B cell (primary cell): ENCODE measurements at regions not wholly inside any gene's neighbourhood (a gene's known extent, or its start where the extent isn't known, plus 50 kb on each side); places are given as distances from the start of the nearest gene placed in this dataset.

Experiments
- ATAC-seq: fragments of 200-7000 bp; cut with Tn5 transposase; one replicate; pipeline ENCODE4 v1.10.0; 2021; ENCODE audit warnings: low read depth, mild to moderate bottlenecking, moderate number of reproducible peaks, moderate library complexity
- CTCF ChIA-PET: fragments of 350-600 bp; sonication (Branson Sonifier 250); formaldehyde crosslinking; loops from one replicate; lab custom pipeline; 2021; ENCODE audit warnings: antibody characterized with exemption, inconsistent platforms; lab: Charles Lee
- POLR2A ChIA-PET: fragments of 350-600 bp; sonication (Branson Sonifier 250); formaldehyde crosslinking; loops from one replicate; lab custom pipeline; 2021; ENCODE audit warnings: antibody characterized with exemption; lab: Charles Lee
- DNase-seq: peaks from one replicate; pipeline ENCODE4 v3.0.0; 2013
- H2AFZ ChIP-seq: 2 replicates; pipeline ENCODE4 v1.6.1; 2012; ENCODE audit warnings: mild to moderate bottlenecking, low read depth, low read length; ENCODE audit not compliant: insufficient read depth, poor library complexity, severe bottlenecking
- H3K27ac ChIP-seq, 2 donors: 1 replicate in 1 of 2; 2 replicates in 1 of 2; pipeline ENCODE4 v1.5.1; 2012 to 2013; ENCODE audit warnings: low read length in 2 of 2, mild to moderate bottlenecking in 2 of 2, moderate library complexity in 1 of 2
- H3K27me3 ChIP-seq, 4 experiments: fragments of 200-600 bp in 1 of 4; sonication (generic) in 1 of 4; replicated peaks in 1 of 4; 1 replicate in 2 of 4; 2 replicates in 2 of 4; pipeline versions ENCODE4 v1.6.1 to v1.7.0; 2013 to 2016; ENCODE audit warnings: low read length in 3 of 4, mild to moderate bottlenecking in 2 of 4, mixed read lengths in 1 of 4, moderate library complexity in 1 of 4; ENCODE audit not compliant: insufficient read depth in 4 of 4, control insufficient read depth in 3 of 4; ENCODE audit errors: control extremely low read depth in 1 of 4
- H3K36me3 ChIP-seq, 2 experiments: replicated peaks in 1 of 2; 1 replicate in 1 of 2; 2 replicates in 1 of 2; pipeline versions ENCODE4 v1.6.1 to v1.7.1; 2013; ENCODE audit warnings: low read length in 1 of 2; ENCODE audit not compliant: insufficient read depth in 2 of 2, control insufficient read depth in 1 of 2; ENCODE audit errors: control extremely low read depth in 1 of 2, extremely low read depth in 1 of 2
- H3K4me1 ChIP-seq, 2 donors: fragments of 200-600 bp in 1 of 2; sonication (generic) in 1 of 2; 1 replicate in 1 of 2; 2 replicates in 1 of 2; pipeline versions ENCODE4 v1.5.1 to v1.6.1; 2013 to 2017; ENCODE audit warnings: low read length in 2 of 2; ENCODE audit not compliant: control insufficient read depth in 2 of 2, insufficient read depth in 2 of 2
- H3K4me2 ChIP-seq: replicated peaks from 2 replicates; pipeline ENCODE3; 2012; ENCODE audit warnings: mild to moderate bottlenecking, low read depth, low read length; ENCODE audit not compliant: poor library complexity, severe bottlenecking
- H3K4me3 ChIP-seq, 5 experiments: fragments of 200-600 bp in 1 of 5; sonication (generic) in 1 of 5; 1 replicate in 3 of 5; 2 replicates in 2 of 5; pipeline versions ENCODE4 v1.5.1 to v1.7.0; 2011 to 2016; ENCODE audit warnings: low read length in 4 of 5, mild to moderate bottlenecking in 4 of 5, low read depth in 2 of 5, control low read depth in 1 of 5, moderate library complexity in 1 of 5; ENCODE audit not compliant: insufficient read depth in 1 of 5; ENCODE audit errors: control extremely low read depth in 1 of 5, extremely low read depth in 1 of 5
- H3K79me2 ChIP-seq: fragments of 200-600 bp; sonication (generic); one replicate; pipeline ENCODE4 v1.6.0; 2016; ENCODE audit warnings: low read length; ENCODE audit not compliant: control insufficient read depth, insufficient read depth
- H3K9ac ChIP-seq: fragments of 200-600 bp; sonication (generic); 2 replicates; pipeline ENCODE4 v1.6.1; 2017; ENCODE audit warnings: mild to moderate bottlenecking, low read length, moderate library complexity
- H3K9me3 ChIP-seq, 3 donors: one replicate each; pipeline versions ENCODE4 v1.6.1 to v1.7.1; 2013; ENCODE audit warnings: low read length in 2 of 3; ENCODE audit not compliant: control insufficient read depth in 2 of 3, insufficient read depth in 1 of 3; ENCODE audit errors: control extremely low read depth in 1 of 3
- H4K20me1 ChIP-seq: 2 replicates; pipeline ENCODE4 v1.6.0; 2012; ENCODE audit warnings: mild to moderate bottlenecking, low read length; ENCODE audit not compliant: insufficient read depth, control insufficient read depth, poor library complexity, severe bottlenecking
- H3K27ac Mint-ChIP-seq: one replicate; pipeline ENCODE4 v1.8.0; 2021; ENCODE audit warnings: mixed read lengths
- H3K27me3 Mint-ChIP-seq: one replicate; pipeline ENCODE4 v1.8.0; 2021; ENCODE audit warnings: mixed read lengths
- H3K4me1 Mint-ChIP-seq: one replicate; pipeline ENCODE4 v1.8.0; 2021; ENCODE audit warnings: mixed read lengths
- H3K4me3 Mint-ChIP-seq: one replicate; pipeline ENCODE4 v1.8.0; 2021; ENCODE audit warnings: mixed read lengths
- H3K9me3 Mint-ChIP-seq: one replicate; pipeline ENCODE4 v1.8.0; 2022; ENCODE audit warnings: mixed read lengths; ENCODE audit not compliant: insufficient read depth
- CTCF ChIP-seq: fragments of 200-600 bp; IDR thresholded peaks from one replicate; pipeline ENCODE4 v1.8.0; 2022; ENCODE audit warnings: antibody characterized with exemption, mild to moderate bottlenecking
- EZH2 ChIP-seq: IDR thresholded peaks from 2 replicates; pipeline ENCODE4 v1.6.1; 2012; ENCODE audit warnings: borderline replicate concordance, low read depth, mild to moderate bottlenecking, moderate library complexity, low read length; ENCODE audit not compliant: insufficient read depth, poor library complexity, severe bottlenecking
- WGBS: methylation state at CpG from one replicate; pipeline ENCODE4 v1.1.5; 2013; ENCODE audit warnings: missing lambda C conversion rate; ENCODE audit not compliant: insufficient coverage; 5-methylcytosine and 5-hydroxymethylcytosine counted together
- intact Hi-C: fragments of 100-400 bp; cut with micrococcal nuclease; formaldehyde crosslinking; loops from one replicate; pipeline ENCODE4 v1.10.0; 2022

DNA sequence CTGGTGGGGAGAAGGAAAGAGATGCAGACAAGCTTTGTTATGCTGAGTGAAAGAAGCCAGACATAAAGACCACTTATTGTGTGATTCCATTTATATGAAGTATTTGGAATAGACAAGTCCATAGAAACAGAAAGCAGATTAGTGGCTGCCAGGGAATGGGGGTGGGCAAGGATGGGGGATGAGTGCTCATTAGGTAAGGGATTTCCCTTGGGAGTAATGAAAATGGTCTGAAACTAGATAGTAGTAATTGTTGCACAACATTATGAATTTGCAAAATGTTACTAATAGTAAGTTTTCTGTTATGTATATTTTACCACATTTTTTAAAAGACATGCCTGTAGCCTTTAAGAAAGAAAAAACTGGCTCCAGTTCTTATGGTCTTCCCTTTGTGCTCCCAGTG is 154.9 kb downstream of the LNPK start:
- intact Hi-C loops, result no loop called here
- Mint-ChIP-seq H3K4me1 (no peaks in the 10 kb centered on the region), H3K27ac (no peak overlapping the region), H3K9me3 (peaks cover 3% of the 10 kb centered on the region), H3K27me3 (peaks cover 17% of the 10 kb centered on the region), H3K4me3 (no peak overlapping the region)
- POLR2A ChIA-PET, result no interaction called here
- TF ChIP-seq CTCF (no peak), EZH2 (no peak)
- H3K4me3 ChIP-seq, result no peak overlapping the region
- no peak overlapping the region for H3K27ac ChIP-seq
- H3K9me3 ChIP-seq, result no peaks in the 10 kb centered on the region
- CTCF ChIA-PET, result no interaction called here
- H3K36me3 ChIP-seq, result no peaks in the 10 kb centered on the region
- H4K20me1 ChIP-seq, result no peaks in the 10 kb centered on the region
- no peaks in the 10 kb centered on the region for H3K79me2 ChIP-seq
- H3K4me1 ChIP-seq, result no peaks in the 10 kb centered on the region
- no peak overlapping the region for H2AFZ ChIP-seq
- peaks cover 0 to 3% (median 1%) of the 10 kb centered on the region in 4 experiments for H3K27me3 ChIP-seq
- H3K4me2 ChIP-seq, result no peak overlapping the region
- no peak for ATAC-seq
- DNase-seq, result no peak
- no peak overlapping the region for H3K9ac ChIP-seq

DNA sequence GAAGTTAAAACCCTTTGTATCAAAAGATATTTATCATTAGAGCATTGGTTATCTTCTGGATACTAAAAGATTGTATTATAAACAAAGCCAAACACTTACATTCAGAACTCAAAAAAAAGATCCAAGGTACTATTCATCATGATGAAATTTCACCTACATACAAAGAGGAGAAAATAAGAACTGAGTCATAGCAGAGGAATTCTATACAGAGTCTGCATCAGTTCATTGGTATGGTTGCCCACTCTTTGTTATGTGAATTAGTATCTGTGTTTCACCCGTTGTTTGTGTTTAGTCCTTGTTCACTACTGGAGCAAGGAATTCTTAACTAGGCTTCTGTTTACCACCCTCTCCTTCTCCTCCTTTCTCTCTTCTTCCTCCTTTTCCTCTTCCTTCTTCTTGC is 157.9 kb downstream of the LNPK start:
- CTCF ChIA-PET, result no interaction called here
- Mint-ChIP-seq H3K9me3 (peaks cover 3% of the 10 kb centered on the region), H3K27me3 (peaks cover 23% of the 10 kb centered on the region), H3K4me1 (no peaks in the 10 kb centered on the region), H3K27ac (no peak overlapping the region), H3K4me3 (no peak overlapping the region)
- no peaks in the 10 kb centered on the region for H3K4me1 ChIP-seq
- intact Hi-C loops, result no loop called here
- no peak overlapping the region for H3K27ac ChIP-seq
- H3K4me2 ChIP-seq, result no peak overlapping the region
- H3K79me2 ChIP-seq, result no peaks in the 10 kb centered on the region
- no peak for TF ChIP-seq EZH2
- TF ChIP-seq CTCF, result no peak
- POLR2A ChIA-PET, result no interaction called here
- H3K36me3 ChIP-seq, result no peaks in the 10 kb centered on the region
- no peak overlapping the region for H3K4me3 ChIP-seq
- no peak for DNase-seq
- H2AFZ ChIP-seq, result no peak overlapping the region
- WGBS, result no CpG with 5 or more reads among the region's 1 CpG
- ATAC-seq, result no peak
- H3K9ac ChIP-seq, result no peak overlapping the region
- H4K20me1 ChIP-seq, result no peaks in the 10 kb centered on the region
- no peaks in the 10 kb centered on the region for H3K9me3 ChIP-seq
- H3K27me3 ChIP-seq, result peaks cover 0 to 3% (median 1%) of the 10 kb centered on the region in 4 experiments
